ENCODE measurements at regions not wholly inside any gene's neighbourhood (a gene's known extent, or its start where the extent isn't known, plus 50 kb on each side); places are given as distances from the start of the nearest gene placed in this dataset.

DNA sequence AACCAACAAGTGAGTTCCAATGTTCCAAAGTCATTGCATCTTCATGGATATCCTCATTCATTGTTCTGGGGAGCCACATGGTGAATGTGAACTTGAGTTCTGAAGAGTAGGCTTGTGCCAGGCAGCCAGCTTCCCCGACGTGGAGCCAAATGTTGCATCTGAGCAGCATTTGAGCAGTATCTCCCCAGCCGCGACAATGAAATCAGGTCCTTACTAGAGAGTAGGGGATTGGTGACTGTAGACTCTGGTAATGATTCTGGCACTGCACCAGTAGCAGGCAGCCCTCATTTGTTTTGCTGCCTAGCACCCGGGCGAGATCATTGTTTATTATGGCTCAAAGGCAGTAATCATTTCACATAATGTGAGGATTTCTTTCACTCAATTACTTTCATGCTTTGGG, 451.4 kb upstream of the C9orf72 start:
- no peak for DNase-seq (ENCODE audit: low read depth)

DNA sequence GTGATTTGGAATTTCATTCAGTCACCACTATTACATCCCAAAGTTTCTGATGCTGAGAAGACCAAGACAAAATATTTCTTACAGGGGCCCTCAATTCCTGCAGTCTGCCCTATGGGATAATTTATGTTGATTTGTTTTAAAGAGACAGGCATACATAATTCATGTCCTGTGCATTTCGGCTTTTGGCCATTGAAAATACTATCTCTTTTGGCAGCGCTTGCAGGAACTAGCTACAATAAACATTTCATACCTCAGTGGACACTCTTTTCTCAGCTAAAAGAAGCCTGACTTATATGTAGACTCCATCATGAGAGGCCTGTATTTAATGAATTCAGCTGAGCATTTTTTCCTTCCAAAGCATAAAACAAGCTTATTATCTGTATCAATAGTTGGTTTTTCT, 451.9 kb upstream of the C9orf72 start:
- DNase-seq (ENCODE audit: low read depth) = no peak

DNA sequence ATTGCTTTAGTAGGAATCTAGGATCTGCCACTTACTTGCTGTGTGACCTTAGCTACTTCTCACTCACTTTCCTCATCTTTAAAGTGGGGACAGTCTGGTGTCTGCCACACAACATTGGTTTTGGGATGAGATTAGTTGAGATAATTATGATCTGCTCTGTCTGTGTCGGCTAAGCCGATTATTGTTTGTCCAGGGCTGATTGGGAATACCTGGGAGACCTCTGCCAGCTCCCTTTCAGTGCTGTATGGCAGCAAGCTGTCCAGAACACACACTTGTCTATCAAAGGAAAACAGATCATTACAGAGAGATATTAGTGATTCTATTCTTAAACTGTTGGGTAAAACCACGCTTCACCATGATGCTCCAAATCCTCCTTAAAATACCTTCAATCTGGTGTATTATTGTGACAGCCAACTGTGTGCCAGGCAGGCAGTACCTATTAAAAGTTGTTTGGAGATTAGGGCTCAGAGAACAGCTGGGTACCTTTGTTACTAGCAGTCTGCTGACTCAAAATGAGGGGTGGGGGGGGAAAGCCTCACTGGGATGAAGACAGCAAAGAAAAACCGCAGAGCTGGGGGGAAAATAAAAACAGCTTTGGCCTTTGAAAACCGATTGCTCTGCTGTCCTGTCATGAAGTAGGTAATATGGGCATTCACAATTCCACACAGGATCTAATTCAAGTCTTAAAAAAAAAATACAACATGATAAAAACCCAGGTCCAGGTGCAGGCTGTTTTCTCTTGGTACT, 458.4 kb upstream of the C9orf72 start:
- no peak for DNase-seq (ENCODE audit: low read depth)

DNA sequence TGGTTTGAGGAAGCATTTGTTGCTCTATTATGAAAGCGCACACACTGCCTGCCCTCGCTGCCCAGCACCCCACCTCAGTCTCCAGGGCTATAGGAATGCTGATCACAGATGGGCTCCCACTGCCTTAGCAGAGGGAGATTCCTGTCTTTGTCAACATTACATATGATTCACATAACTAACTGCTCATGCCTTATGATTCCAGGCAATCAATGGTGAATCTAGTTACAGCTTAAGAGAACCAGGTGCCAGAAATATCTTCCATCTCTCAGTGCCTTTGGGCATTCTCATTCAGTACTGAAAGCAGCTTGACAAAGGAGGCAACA, 458.9 kb upstream of the C9orf72 start:
- DNase-seq (ENCODE audit: low read depth) = no peak

DNA sequence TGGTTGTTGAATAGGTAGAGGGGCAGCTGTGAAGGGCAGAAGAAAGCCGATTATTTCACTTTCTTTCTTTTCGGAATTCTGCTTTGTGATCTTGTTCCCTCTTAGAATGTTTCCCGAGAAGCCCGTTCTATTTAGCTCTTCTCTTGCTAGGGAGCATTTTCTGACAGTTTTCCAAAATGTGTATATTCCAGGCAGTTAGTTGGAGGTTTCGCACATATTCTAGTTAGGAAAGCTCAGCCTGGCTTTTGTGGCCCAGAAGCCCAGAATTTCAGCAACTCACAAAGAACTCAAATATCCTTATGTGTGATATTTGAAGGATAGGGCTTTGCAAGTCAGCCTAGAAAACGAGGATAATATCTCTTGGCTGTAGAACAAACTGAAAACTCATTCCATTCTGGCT, 461.0 kb upstream of the C9orf72 start:
- DNase-seq (ENCODE audit: low read depth) = no peak

DNA sequence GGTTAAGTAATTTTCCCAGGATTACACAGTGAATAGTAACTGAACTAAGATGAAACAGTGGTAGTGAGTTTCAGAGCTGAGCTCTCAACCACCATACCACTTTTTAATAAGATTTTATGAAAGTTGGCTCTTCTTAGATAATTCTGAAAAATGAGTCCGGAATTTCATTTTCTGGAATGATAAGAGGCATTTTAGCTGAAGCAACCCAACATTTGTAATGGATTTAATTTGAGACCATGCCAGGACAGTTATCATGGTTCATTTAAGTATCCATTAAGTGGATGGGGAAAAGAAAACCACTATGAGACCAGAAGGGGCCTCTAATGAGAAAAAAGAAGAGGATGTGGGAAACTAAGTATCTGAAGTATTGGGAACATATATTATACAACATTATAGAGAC, 464.7 kb upstream of the C9orf72 start:
- no peak for DNase-seq (ENCODE audit: low read depth)

DNA sequence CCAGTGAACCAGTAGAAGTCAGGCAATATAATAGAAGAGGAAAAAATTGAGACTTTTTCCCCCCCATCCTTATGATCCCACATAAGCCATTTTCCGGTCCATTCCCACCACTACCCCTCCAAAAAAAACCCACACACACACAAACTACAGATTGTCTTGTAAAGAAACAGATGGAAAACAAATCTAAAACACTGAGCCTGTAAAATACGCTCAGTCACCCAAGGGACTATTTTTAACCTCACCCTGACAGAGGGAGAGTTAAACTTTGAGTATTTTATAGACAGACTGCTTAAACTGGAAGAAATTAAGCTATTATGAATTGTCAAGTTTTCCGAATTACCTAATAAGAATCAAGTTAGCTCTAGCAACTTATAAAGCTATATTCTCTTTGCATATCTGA, 471.8 kb upstream of the C9orf72 start:
- no peak for DNase-seq (ENCODE audit: low read depth)

DNA sequence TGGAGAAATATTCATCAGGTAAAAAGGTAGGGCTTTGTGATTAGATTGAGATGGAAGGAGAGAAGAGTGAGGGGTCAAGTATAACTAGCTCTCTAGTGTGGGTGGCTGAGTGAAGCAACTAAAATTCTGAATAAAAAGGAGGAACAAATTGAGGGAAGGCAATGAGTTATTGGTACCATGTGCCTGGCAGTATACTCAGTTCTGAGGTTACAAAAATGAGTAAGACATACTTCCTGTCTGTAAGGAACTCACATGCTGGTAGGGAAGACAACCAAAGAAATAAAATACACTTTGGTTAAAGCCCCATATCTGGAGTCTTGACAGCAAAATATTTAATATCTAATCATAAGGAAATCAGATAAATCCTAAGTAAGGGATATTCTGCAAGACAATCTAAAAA, 476.8 kb upstream of the C9orf72 start:
- no peak for DNase-seq (ENCODE audit: low read depth)

DNA sequence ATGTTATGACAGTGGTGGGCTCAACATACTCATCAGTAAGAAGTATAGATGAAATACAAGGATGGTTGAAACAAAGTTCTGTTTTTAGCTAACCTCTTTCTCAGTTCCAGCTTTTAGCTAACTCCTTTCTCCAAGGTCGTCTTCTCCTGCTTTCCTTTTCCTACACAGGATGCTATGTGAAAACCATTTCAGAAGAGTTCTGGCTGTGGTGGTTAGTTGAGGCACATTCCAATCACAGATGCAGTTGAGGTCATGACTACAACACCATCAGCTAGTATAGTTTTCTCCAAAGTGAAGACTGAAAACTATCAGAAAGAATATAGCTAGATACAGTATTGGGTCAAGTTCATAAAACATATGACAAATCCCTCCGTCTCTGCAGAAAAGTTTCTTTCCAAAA, 477.7 kb upstream of the C9orf72 start:
- peak; percentile 1 for DNase-seq (ENCODE audit: low read depth)

DNA sequence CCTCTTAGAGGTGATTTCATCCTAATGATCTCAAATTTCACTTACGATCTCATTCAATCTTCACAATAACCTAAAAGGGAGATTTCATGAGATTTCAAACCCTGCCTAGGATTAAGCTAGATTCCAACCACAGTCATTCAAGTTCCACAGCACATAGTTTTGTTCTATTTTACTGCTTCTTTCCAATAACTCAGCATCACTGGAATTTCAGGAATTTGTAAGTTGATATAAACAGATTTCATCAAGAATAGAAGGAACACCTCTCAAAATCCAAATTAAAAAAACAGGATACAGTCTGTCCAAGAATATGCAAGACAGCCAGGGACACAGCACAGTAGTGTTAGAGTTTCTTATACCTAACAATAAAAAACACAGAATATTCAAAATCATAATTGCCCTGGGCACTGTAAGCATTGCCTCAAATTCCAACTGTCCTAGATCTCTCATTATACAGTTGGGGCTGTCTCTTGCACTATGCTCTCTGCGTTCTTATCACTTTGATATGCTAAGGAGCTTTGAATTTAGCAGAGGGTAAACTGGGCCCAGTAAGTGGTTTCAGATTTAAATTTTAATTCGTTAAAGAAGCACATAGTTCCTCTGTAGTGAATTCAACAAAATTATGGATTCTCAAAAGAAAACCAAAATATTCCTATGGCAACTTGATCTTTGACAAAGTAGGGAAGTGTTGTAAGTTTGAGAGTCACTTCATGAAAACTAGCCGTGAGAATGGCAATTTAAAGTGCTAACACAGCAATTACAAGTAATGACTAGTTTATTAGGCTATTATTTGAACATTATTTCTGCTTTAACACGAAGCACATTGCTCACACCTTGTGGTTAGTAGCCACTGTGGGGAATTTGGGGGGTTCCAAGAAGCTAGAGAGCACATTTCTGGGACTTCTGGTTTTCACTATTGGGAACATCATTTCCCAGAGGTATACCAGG, 478.6 kb upstream of the C9orf72 start:
- DNase-seq (ENCODE audit: low read depth) = peak; percentile 10

DNA sequence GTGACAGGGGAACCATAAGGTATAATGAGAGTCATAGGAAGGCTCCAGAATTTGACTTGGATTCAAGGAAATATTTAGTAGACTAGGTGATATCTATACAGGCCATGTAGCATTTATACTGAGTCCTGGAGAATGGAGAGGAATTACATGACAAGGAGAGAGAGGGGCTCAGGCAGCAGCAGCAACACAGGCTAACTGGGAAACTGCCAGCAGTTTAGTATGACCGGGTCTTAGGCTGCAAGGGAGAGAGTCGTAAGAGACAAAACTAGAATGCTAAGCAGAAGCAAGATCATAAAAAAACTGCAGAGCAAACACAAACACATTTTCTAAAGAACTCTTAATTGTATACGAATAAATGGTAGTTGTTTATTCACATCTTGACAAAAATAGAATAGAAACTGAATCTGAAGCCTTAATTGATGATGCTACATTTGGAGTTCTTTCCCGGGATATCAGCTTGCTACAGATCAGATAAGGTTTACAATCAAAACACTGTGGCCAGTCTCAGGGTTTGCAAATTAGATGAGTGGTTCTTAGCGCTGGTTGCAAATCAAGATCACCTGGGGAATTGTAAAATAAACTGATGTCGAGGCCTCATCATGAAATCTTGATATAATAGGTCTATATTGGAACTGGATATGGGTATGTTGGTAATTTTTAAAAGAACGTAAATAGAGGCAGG, 480.0 kb upstream of the C9orf72 start:
- no peak for DNase-seq (ENCODE audit: low read depth)

DNA sequence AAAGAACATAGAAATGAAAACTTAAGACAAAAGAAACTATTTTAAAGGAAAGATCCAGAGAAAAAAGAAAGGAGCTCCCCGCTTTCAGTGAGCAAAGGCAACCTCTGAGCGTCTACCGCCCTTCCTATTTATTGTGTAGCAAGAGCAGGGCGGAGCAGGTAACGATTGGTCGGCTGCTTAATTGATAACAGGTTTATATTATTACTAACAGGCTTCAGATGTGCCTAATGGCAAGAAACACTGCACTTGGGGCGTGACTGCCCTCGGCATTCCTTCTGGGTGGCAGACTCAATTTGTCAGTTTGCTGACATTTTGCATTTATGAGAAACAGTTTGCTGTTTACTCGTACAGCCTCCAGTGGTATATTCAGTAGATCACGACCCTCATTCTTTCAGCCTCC, 482.7 kb upstream of the C9orf72 start:
- no peak for DNase-seq (ENCODE audit: low read depth)

DNA sequence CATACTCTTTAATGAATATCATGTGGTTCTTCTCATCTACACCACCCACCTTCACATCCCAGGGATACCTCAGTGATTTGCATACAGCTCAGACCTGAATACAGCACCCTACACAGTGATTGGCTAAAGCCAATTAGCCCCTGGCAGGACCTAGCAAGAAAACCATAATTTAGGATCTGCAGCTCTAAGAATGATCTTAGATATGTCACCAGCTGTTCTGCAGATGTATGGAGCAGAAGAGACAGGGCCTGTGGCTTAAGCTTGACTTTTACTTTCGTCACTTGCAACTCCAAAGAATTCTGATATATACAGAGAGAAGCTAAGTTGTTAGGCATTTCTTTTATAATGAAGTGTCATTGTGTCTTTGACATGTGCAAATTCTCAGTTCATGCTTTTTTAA, 483.2 kb upstream of the C9orf72 start:
- DNase-seq (ENCODE audit: low read depth) = no peak

DNA sequence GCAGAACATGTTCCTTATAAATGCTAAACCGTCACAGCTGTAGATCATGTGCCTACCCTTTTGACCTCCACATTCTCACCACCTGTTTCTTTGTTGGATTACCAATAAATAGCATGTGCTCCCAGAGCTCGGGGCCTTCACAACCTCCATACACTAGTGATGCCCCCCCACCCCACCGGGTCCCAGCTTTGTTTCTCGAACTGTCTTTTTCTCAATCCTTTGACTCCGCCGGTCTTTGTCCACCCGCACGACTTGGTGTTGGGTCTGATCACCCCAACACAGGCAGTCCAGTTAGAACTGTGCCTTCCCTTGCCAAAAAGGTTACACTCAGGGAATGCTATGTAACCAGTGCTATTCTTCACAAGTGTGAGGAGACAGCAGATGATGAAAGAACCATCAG, 485.9 kb upstream of the C9orf72 start:
- DNase-seq (ENCODE audit: low read depth) = peak; percentile 2

DNA sequence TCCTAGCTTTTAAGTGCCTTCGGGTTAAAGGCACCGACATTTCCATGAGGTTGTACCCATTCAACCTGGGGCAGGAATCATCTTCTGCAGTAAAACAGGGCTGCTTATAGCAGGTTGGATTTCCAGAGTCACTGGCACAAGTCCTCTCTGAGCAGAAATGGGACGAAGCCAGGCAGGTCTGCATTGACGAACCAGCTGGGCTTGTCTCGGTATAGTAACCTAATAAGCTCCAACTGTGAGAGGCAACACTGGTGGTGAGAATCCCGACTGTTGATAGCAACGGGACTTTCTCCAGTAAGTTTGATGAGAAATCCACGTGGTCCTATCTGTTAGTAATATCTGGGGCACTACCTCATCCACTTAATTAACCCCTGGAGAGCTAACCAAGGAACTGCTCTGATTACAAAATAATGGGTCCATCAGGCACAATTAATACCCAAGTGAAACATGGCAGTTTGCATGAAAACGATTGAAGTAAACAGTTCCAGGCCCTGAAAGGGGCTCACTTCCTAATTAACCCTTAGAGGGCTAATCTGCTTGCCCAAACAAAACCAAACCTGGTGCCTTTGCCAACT, 491.0 kb upstream of the C9orf72 start:
- no peak for DNase-seq (ENCODE audit: low read depth)

DNA sequence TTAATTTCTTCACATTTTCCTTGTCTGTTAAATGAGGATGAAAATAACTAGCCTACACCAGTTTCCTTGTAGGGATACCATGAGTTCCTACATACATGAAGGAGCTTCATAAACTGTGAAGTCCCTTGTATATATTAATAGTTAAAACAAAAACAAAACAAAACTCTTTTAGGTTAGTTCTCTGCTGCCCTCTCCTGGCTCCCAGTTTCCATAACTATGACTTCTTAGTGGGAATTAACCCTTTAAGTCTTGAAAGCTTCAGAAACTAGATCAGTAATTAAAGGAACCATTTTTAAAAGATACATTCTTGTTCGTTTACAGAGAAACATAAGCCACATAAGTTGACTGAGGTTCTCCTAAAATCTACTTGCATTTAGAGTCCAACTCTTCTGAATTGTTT, 500.0 kb upstream of the C9orf72 start:
- peak; percentile 42 for DNase-seq (ENCODE audit: low read depth)

DNA sequence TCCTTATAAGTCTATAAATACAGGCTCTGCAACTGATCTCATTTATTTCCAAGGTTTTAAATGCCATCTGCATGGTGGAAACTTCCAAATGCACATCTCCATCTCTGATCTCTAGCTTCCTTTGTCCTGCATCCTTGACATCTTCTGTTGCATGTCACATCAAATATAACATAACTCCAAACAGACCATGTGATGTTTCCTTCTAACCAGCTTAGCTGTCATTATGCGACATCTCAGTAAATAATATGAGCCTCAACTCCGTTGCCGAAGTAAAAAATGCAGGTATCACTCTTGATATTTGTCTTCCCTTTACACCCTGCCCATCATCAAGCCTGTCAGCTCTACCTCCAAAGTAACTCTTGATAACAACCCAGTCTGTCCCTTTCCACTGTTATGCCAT, 506.4 kb upstream of the C9orf72 start:
- no peak for DNase-seq (ENCODE audit: low read depth)

DNA sequence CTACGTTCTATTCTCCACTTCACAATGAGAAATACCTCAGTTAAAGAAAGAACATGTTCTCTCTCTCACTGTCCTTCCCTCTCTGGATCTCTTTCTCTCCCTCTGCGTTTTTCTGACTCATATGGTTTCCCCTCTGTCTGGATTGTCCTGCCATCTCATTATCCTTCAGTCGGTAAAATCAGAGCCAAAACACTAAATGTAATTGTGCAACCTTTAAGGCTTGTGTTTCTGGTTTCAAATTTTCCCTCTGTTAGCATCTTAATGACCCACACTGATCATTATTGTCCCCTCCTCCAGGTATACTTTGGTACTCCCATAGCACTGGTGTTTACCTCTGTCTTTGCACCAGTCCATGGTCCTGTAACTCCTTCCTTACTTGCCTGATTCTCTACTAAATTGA, 509.4 kb upstream of the C9orf72 start:
- no peak for DNase-seq (ENCODE audit: low read depth)

DNA sequence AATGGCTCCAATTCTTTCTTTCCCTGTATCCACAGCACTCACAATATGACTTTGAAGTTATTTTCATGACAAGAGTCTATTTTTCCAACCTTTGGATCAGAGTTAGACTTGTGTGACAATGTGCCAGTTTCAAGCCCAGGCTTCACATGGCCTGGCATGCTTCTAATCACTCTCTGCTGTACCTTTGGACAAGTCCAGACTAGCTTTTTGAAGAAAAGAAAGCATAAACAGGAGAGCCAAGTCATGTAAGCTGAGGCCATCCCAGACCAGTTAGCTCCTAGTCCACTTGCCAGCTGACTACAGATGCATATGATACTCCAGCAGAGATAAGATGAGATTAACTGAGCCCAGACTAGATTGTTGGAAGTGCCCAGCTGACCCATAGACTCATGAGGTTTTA, 513.6 kb upstream of the C9orf72 start:
- DNase-seq (ENCODE audit: low read depth) = no peak

DNA sequence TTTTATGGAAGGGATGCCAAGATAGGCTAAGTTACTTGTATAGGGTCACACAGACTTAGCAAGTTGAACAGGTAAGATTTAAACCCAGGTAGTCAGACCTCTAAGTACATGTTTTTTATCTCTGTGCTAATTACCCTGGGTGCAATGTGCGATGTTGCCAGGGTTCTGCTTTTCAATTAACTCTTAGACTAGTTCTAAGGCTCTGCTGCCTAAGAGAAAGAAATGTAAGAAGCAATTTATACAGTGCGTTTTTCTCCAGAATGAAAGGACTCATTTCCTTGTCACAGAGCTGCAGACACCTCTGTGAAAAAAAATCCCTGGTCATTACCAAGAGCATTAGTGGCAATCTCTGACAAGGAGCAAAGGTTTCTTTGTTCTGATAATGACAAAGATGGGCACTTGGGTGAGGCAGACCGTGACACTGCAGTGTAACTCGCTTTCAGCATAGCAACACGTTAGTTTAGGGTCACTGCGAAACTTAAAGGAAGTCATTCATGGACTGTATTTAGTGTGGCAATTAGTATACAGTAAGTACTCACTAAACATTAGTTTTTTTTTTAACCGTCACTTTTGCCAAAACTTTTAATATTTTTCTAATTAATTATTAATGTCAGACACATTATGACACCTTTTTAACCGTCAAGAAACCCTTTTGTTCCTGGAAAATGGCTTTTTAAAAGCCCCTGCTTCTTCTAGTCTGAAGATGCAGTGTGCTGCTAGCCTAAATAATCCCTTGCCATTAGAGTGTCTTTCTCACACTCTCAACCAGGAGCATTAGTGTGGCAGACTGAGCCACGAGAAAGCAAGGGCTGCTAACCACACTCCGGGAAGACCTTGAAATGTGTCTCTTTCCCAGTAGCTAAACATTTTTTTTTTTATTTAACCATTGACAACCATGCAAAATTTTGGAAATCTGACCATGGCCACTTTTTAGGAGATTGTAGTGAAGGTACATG, 520.0 kb upstream of the C9orf72 start:
- no peak for DNase-seq (ENCODE audit: low read depth)

DNA sequence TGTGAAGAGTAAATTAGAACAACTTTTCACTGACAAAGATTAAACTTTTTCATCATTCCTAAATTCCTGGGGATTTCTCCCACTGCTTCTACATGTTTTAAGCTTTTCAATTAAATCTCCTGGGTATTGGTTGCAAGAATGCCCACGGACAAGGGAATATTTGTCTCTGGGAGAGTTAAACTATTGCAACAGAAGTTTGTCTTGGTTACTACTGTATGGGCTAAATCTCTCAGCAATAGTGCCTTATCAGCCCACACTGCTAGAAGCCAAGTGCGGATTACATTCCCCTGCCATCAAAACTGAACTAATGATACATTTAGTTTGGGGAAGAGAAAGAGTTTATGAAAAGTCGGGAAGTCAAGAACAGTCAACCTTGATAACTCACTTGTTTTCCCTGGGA, 528.2 kb upstream of the C9orf72 start:
- DNase-seq (ENCODE audit: low read depth) = no peak

DNA sequence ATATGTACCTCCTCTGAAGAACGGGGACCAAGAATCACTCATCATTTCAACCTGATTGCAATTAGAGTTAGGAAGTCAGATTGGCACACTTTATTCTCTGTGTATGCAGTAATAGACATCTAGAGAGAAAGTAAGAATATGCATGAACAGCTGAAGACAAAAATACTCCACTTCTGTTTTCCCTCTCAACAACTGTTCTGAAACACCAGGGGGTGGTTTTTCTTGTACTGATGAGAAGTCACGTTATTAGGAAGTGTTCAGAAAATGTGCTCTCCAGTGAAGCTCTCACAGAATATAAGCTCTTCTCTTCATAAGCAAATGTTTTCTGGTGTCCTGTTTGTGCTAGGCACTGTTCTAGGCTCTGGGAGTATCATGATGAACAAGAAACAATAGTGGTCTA, 531.7 kb upstream of the C9orf72 start:
- no peak for DNase-seq (ENCODE audit: low read depth)

All from amniotic epithelial cell (primary cell).